ENCODE measurements at regions not wholly inside any gene's neighbourhood (a gene's known extent, or its start where the extent isn't known, plus 50 kb on each side); places are given as distances from the start of the nearest gene placed in this dataset.

DNA sequence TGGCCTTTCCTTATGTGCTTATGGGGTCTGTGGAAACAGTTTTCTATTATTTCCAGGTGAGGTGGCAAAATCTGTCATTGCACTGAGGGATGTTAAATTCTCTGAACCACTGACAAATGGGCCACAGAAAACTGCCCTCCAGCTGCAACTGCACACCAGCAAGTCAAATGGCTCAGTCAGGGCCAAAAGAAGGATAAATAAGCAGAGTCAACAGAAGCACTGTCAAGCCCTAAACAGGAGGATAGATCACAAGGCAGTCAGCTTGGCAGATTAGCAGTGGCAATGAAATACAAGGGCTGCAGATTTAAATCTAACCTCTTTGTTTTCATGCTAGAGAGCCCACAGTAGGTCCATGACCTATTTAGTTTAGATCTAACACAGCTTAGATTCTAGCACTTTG, 435.6 kb downstream of the ETS1 start:
- TF ChIP-seq, protein P1, sequence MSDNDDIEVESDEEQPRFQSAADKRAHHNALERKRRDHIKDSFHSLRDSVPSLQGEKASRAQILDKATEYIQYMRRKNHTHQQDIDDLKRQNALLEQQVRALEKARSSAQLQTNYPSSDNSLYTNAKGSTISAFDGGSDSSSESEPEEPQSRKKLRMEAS (IDR thresholded peaks at IDR 0.05; ENCODE audit: insufficient read depth, insufficient read length), result no peak
- TF ChIP-seq EZH2 (IDR thresholded peaks at IDR 0.05; ENCODE audit: borderline replicate concordance, low read depth, low read length, severe bottlenecking), result no peak
- no peak for TF ChIP-seq CTCF (IDR thresholded peaks at IDR 0.05; ENCODE audit: extremely low read depth in 1 of 2, insufficient read depth in 1 of 2, low read depth in 1 of 2, low read length in 2 of 2)
- no peak for TF ChIP-seq POLR2A (IDR thresholded peaks at IDR 0.05; ENCODE audit: low read depth, low read length)

All from endothelial cell of umbilical vein (primary cell).